GM19467 (cell line): ENCODE measurements at regions not wholly inside any gene's neighbourhood (a gene's known extent, or its start where the extent isn't known, plus 50 kb on each side); places are given as distances from the start of the nearest gene placed in this dataset.

Experiments
- ATAC-seq: cut with Tn5 transposase; IDR thresholded peaks from one replicate; pipeline ENCODE4 v1.9.1; 2021; ENCODE audit warnings: mild to moderate bottlenecking, moderate library complexity; ENCODE audit not compliant: unreplicated experiment

DNA sequence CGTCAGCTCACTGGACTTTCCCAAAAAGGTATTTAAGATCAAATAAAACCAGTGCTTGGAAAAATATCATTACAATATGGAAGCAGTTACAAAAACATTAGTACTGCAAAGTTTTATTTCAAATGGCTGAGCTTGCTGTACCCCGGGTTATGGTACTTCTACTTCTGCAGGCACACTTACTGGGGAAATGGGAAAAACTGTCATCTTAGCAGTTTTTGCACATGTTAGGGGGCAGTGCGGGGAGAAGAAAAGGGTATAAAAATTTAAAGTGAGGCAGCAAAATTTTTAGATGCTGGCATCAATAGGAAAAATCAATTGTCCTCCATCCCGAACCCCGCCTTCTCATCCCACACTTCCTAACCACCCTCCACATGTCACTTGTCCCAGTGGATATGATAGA lies 133.4 kb downstream of the ATG4C start:
- ATAC-seq, result no peak

- ATAC-seq, result no peak
Observed at GRCh38 chr1:62917805-62918204, 133.9 kb downstream of the ATG4C start.

GRCh38 chr1:62918700-62919099 lies 134.8 kb downstream of the ATG4C start:
- no peak for ATAC-seq

- ATAC-seq, result no peak
Observed at GRCh38 chr1:62922006-62922405, 138.1 kb downstream of the ATG4C start.

DNA sequence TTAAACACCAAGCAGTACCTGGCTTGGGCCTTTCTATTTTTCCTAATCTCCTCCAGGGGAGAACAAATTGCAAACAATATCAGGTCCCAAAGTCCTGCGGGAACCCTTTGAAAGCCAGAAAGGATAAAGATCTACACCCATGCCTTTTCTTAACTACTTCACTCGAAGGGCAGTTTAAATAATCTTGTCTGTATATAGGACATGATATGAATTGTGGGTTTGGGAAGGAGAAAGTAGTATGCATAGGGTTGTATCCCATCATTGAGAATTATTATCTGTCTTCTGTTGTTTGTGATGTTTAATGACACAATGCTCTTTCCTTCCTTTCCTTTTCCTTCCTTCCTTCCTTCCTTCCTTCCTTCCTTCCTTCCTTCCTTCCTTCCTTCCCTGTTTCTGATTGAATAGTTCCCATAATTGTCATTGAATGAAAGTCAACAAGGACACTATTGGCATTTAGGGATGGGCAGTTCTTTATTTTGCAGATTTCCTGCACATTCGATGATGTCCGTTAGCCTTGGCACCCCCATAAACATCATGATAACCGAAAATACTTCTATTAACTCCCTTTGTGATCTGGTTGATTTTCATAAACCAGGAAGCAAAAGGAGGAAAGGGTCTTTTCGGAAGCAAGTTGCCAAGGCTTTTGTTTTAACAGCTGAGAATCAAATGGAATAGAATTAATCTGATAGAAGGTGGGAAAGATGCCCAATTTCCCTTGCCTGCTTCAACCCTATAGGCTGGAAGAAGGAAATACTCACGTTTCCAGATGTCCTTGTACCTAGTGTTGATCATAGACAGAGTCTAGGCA lies 141.3 kb downstream of the ATG4C start:
- no peak for ATAC-seq

GRCh38 chr1:62926681-62927252 lies 142.8 kb downstream of the ATG4C start:
- ATAC-seq, result no peak

GRCh38 chr1:62928885-62929284 lies 145.0 kb downstream of the ATG4C start:
- ATAC-seq, result no peak

- no peak for ATAC-seq
Observed at GRCh38 chr1:62937634-62938296, 153.8 kb downstream of the ATG4C start.

- no peak for ATAC-seq
Observed at GRCh38 chr1:62941780-62942179, 157.8 kb downstream of the ATG4C start.

DNA sequence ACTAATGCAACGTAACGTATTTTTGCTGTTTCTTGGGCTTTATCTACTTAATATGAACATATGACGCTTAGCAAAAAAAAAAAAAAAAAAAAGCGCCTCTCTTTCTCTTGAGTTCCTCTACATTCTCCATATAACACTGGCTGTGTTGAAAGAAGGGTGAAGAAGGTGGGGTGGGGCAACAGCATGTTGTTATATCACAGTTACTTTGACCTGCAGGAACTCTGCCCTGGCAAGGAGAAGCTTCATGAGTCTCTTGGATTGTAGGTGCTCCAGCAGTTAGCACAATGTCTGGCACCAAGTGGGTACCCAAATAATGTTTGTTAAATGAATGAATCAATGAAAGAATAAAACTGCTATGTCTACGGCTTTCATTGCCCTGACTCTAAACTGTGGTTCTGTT lies 162.6 kb downstream of the ATG4C start:
- ATAC-seq, result no peak

DNA sequence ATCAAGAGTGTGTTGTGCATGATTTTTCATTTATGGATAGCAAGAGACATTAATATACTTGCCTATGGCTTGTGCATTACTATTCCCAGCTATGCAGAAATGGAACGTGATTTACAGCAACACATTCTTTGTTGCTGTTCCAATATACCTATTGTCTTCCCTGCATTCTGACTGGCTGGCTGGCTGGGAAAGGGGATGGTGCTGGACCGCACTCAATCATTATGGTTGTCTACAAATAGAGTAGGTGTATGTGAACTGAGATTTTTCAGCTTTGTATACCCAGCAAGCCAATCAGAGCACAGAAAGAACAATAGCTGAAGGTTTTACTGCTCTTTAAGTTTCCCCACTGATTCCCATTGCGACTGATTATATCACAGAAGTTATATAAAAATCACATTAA lies 167.5 kb downstream of the ATG4C start:
- no peak for ATAC-seq

DNA sequence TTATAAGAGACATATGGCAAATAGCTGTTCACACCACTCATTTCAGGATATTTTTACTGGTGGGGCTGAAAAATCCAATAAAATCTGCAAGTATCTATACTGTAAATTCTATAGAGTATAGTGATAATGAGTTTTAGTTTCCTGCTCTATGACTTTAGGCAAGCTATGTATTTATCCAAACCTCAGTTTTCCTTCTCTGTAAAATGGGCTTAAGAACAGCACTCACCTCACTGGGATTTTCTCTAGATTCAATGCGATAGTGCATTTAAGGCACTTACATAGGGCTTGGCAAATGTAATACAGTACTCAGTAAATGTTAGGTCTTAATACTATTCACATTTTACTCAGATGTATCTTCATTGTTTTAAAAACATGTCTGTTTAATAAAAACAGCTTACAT lies 168.7 kb downstream of the ATG4C start:
- ATAC-seq, result no peak

DNA sequence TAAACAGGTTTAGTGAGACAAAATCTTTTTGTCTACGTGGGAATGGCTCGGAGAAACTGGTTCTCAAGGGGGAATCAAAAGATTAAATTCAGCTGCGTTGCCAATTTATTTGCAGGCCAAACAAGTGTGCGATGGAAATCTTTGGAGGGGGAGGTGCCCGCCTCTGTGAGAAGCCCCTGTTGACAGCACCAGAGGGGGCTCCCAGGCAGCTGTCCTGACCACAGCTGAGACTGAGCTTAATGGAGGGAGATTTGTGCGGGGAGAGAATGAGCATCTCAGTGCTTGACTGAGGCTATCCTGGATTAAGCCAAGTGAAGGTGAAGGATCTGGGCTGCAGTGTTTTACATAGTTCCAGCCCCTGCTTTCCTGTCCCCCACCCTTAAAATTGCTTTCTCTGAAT lies 169.7 kb downstream of the ATG4C start:
- no peak for ATAC-seq

DNA sequence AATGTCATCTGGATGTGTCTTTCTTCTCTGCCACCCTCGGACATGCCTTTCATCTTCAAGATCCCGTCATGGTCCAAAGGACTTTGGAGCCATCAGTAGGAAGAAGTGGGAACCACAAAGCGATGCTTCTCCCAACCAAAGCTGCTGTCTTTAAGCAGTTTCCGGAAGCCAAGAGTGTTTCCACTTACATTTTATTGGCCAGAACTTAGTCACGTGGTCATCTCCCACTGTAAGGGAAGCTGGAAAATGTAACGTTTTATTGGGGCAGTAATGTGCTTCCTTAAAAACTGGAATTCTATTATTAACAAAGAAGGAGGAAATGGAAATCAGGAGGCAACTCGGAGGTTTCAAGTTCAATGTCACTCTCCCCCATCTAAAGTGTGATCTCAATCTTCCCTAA lies 170.8 kb downstream of the ATG4C start:
- ATAC-seq, result no peak

DNA sequence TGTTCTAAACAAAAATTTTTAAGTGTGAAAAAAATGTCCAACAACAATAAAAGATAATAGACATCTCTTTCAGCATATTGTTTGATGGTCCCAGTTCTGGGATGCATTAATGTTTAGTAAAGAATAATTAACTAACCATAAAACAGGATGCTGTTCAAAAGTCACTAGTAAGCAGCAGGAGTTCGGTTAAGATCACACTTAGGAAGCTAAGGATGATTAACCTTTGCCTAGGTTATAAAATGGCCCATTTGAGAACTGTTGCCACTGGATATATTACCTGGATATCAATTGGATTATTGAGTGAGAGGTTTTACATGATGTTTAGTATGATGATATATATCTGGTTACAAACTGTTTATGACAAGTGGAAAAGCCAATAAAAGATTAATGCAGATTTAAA lies 171.7 kb downstream of the ATG4C start:
- no peak for ATAC-seq

- no peak for ATAC-seq
Observed at GRCh38 chr1:62962014-62962812, 178.3 kb downstream of the ATG4C start.

GRCh38 chr1:62962901-62963776 lies 179.2 kb downstream of the ATG4C start:
- ATAC-seq, result peak; percentile 70

DNA sequence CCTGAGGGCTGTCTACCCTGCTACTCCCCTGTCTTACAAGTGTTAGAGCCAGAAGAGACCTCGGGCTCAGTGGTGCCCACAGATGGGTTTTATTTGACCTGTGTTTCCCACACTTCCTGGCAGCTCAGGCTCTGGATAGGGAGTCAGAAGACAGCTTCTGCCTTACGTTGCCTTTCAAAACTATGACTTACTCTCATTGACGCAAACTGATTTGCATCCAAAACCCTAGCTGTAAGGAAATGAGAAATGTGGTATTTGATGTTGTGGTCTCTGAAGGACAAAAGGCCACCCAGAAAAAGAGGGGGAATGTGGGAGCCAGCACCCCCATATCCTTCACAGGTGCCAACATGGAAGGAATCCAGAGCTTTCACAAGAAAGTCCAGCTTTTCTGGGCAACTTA lies 180.2 kb downstream of the ATG4C start:
- ATAC-seq, result no peak

GRCh38 chr1:62967031-62967430 lies 183.1 kb downstream of the ATG4C start:
- ATAC-seq, result no peak

DNA sequence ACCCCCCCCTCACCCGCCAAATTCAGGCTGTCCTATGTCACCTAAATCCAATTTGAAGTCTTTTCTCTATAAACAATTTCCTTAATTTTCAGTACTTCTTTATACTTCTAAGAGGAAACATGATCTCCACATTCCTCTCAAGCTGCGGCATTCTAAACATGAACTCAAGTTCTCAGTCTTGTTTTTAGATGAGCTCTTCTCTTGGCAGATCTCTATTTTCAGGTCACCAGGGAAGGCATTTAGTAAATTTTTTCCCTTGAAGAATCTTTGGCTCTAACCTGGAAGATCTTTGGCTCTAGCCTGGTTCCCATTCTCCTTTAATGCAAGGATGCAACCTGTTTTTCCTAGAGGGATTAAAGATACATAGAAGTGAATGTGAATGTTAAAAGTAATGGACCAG lies 193.4 kb downstream of the ATG4C start:
- no peak for ATAC-seq
